Subcutaneous abdominal adipose tissue (tissue), 5 donors: ENCODE measurements at regions not wholly inside any gene's neighbourhood (a gene's known extent, or its start where the extent isn't known, plus 50 kb on each side); places are given as distances from the start of the nearest gene placed in this dataset.

Experiments used
- H3K27ac ChIP-seq: one replicate; pipeline ENCODE4 v1.7.0; 2013; ENCODE audit warnings: low read depth, mild to moderate bottlenecking, inconsistent platforms, low read length, moderate library complexity
- H3K27me3 ChIP-seq, 5 donors: one replicate each; pipeline ENCODE4 v1.7.0; 2013; ENCODE audit warnings: low read length in 5 of 5, inconsistent platforms in 1 of 5; ENCODE audit not compliant: control insufficient read depth in 5 of 5, insufficient read depth in 4 of 5
- H3K36me3 ChIP-seq, 5 donors: one replicate each; pipeline ENCODE4 v1.7.0; 2013; ENCODE audit warnings: low read length in 5 of 5; ENCODE audit not compliant: control insufficient read depth in 5 of 5, insufficient read depth in 5 of 5
- H3K4me1 ChIP-seq, 5 donors: one replicate each; pipeline ENCODE4 v1.7.0; 2013; ENCODE audit warnings: low read length in 5 of 5, mild to moderate bottlenecking in 3 of 5, moderate library complexity in 1 of 5; ENCODE audit not compliant: control insufficient read depth in 5 of 5, insufficient read depth in 5 of 5
- H3K4me3 ChIP-seq, 5 donors: one replicate each; pipeline ENCODE4 v1.7.0; 2013; ENCODE audit warnings: low read length in 5 of 5, low read depth in 1 of 5
- H3K9ac ChIP-seq, 5 donors: one replicate each; pipeline ENCODE4 v1.7.0; 2013; ENCODE audit warnings: low read length in 5 of 5, mild to moderate bottlenecking in 4 of 5, moderate library complexity in 3 of 5
- H3K9me3 ChIP-seq, 5 donors: one replicate each; pipeline ENCODE4 v1.7.0; 2013; ENCODE audit warnings: low read length in 5 of 5; ENCODE audit not compliant: control insufficient read depth in 5 of 5
- donor health status: healthy.
- donor health status: healthy.
- donor health status: healthy.
- donor health status: healthy.
- donor health status: healthy.

GRCh38 chr6:113495521-113495920 lies 361.6 kb upstream of the MARCKS start:
- Histone ChIP-seq H3K4me3 (no peak overlapping the region), H3K27ac (no peak overlapping the region)

DNA sequence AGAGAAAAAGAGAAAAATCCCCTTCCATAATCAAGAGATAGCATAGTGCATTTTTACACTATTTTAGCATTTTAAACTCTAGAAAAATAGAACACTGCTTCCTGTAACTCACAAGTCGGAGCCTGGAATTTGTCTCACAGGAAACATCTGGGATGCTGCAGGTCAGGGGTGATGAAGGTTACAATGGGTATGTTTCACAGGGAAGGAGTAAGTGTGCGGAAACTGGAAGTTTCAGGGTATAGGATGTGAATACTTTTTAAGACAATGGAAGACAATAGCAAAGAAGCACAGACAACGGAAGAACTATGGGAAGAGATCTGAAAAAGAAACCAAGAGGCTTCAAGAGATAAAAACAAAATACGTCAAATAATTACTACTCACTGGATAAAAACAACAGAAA lies 361.0 kb upstream of the MARCKS start:
- H3K4me1 ChIP-seq = no peaks in the 10 kb centered on the region
- H3K27ac ChIP-seq = no peak overlapping the region
- no peaks in the 10 kb centered on the region for H3K36me3 ChIP-seq
- H3K27me3 ChIP-seq = no peaks in the 10 kb centered on the region
- H3K4me3 ChIP-seq = no peak overlapping the region
- no peak overlapping the region for H3K9ac ChIP-seq
- no peaks in the 10 kb centered on the region for H3K9me3 ChIP-seq

More at GRCh38 chr6:113495521-113495920, 361.6 kb upstream of the MARCKS start:
- H3K4me1 ChIP-seq = no peaks in the 10 kb centered on the region
- no peaks in the 10 kb centered on the region for H3K27me3 ChIP-seq
- no peak overlapping the region for H3K9ac ChIP-seq
- no peaks in the 10 kb centered on the region for H3K9me3 ChIP-seq
- no peaks in the 10 kb centered on the region for H3K36me3 ChIP-seq

DNA sequence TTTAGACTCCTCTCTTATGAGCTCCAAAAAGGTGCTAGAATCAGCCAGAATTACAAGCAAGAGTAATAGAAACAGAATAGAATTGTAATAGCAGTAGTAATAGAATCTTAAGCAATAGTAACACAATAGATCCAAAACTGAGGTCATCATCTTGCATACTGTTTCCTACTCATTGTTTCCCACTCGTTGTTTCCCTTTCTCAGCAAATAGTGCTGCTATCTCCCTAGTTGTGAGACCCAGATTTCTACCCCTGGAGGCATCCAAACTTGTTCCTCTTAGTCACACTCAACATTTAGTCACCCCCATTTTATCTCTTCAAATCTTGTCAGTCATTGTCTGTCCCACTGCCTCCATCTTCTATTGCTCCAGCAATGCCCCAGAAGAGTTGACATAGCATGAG lies 356.9 kb upstream of the MARCKS start:
- H3K4me3 ChIP-seq = no peak overlapping the region
- no peaks in the 10 kb centered on the region for H3K9me3 ChIP-seq
- no peaks in the 10 kb centered on the region for H3K27me3 ChIP-seq
- H3K9ac ChIP-seq = no peak overlapping the region
- H3K36me3 ChIP-seq = no peaks in the 10 kb centered on the region
- no peak overlapping the region for H3K27ac ChIP-seq
- H3K4me1 ChIP-seq = no peaks in the 10 kb centered on the region

- no peak overlapping the region for H3K27ac ChIP-seq
- H3K9ac ChIP-seq = no peak overlapping the region
- no peaks in the 10 kb centered on the region for H3K36me3 ChIP-seq
- no peaks in the 10 kb centered on the region for H3K9me3 ChIP-seq
- no peaks in the 10 kb centered on the region for H3K27me3 ChIP-seq
- no peak overlapping the region for H3K4me3 ChIP-seq
- no peaks in the 10 kb centered on the region for H3K4me1 ChIP-seq
These were observed 352.0 kb upstream of the MARCKS start for GRCh38 chr6:113505084-113505699.

- no peak overlapping the region for H3K27ac ChIP-seq
- H3K4me1 ChIP-seq = no peaks in the 10 kb centered on the region
- no peaks in the 10 kb centered on the region for H3K27me3 ChIP-seq
- no peaks in the 10 kb centered on the region for H3K9me3 ChIP-seq
- no peaks in the 10 kb centered on the region for H3K36me3 ChIP-seq
- no peak overlapping the region for H3K9ac ChIP-seq
- H3K4me3 ChIP-seq = no peak overlapping the region
These were observed 348.9 kb upstream of the MARCKS start for GRCh38 chr6:113508249-113508648.

- no peak overlapping the region for H3K27ac ChIP-seq
- no peaks in the 10 kb centered on the region for H3K9me3 ChIP-seq
- H3K4me3 ChIP-seq = no peak overlapping the region
- no peaks in the 10 kb centered on the region for H3K27me3 ChIP-seq
- H3K4me1 ChIP-seq = no peaks in the 10 kb centered on the region
- H3K9ac ChIP-seq = no peak overlapping the region
- H3K36me3 ChIP-seq = no peaks in the 10 kb centered on the region
These were observed 346.0 kb upstream of the MARCKS start for GRCh38 chr6:113511100-113511499.

DNA sequence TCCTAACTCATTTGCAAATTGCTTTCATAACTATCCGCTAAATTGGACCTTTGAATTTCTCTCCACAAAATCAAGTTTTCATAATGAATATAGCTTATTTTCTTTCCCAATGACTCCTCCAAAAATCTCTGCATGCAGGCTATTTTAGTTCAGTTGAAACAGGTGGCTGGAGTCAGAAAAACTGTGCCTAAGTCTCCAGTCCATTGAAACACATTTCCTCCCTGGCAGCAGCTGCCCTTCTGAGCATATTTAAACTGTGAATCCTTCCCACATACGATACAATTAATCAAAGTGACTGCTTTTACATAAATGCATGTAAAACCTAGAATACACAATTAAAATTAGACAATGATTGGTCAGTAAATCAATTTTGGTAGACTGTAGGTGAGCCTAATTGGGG lies 344.6 kb upstream of the MARCKS start:
- no peaks in the 10 kb centered on the region for H3K36me3 ChIP-seq
- no peak overlapping the region for H3K9ac ChIP-seq
- no peak overlapping the region for H3K4me3 ChIP-seq
- no peak overlapping the region for H3K27ac ChIP-seq
- no peaks in the 10 kb centered on the region for H3K9me3 ChIP-seq
- no peaks in the 10 kb centered on the region for H3K4me1 ChIP-seq
- no peaks in the 10 kb centered on the region for H3K27me3 ChIP-seq

GRCh38 chr6:113513086-113513485 lies 344.1 kb upstream of the MARCKS start:
- no peaks in the 10 kb centered on the region for H3K36me3 ChIP-seq
- no peak overlapping the region for H3K27ac ChIP-seq
- no peaks in the 10 kb centered on the region for H3K27me3 ChIP-seq
- H3K9ac ChIP-seq = no peak overlapping the region
- no peaks in the 10 kb centered on the region for H3K4me1 ChIP-seq
- no peak overlapping the region for H3K4me3 ChIP-seq
- H3K9me3 ChIP-seq = no peaks in the 10 kb centered on the region

DNA sequence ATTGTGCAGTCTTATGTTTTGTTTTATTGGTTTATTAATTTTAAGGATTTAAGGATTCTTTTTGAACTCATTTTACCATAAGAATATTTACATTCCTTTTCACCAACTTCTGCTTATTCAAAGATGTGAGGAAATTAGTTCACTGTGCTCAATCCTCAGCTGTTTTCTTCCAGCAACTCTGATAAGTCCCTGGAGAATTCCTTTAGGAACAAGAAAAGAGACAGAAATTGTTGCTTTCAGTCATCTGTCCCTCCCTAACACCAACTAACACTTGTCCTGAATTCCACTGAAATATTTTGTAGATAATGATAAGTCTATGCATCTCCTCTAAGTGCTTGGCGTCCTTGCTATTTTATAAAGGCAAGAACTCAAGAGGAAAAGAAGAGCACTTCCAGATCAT lies 334.8 kb upstream of the MARCKS start:
- no peaks in the 10 kb centered on the region for H3K36me3 ChIP-seq
- no peak overlapping the region for H3K9ac ChIP-seq
- no peaks in the 10 kb centered on the region for H3K9me3 ChIP-seq
- H3K4me3 ChIP-seq = no peak overlapping the region
- no peaks in the 10 kb centered on the region for H3K27me3 ChIP-seq
- H3K4me1 ChIP-seq = peaks cover 0 to 4% (median 0%) of the 10 kb centered on the region in 5 donors
- H3K27ac ChIP-seq = no peak overlapping the region

DNA sequence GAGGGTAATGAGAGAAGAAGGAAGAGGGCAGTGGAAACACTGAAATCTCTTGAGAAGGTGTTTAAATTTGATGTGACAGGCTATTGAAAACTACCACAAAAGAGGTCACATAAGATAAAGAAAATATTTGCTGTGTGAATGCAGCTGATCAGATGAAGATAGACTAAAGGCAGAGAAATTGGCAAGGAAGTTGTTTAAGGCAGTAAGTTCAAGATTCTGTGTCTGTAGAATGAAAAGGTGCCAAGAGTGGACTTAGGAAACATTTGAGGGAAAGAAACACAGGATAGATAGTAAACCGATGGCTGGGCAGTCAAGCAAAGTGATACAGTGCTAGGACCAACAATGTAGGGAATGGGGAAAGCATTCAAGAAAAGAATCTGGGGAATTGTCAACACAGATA lies 332.3 kb upstream of the MARCKS start:
- no peak overlapping the region for H3K27ac ChIP-seq
- no peak overlapping the region for H3K9ac ChIP-seq
- H3K4me1 ChIP-seq = peaks cover 0 to 4% (median 0%) of the 10 kb centered on the region in 5 donors
- no peak overlapping the region for H3K4me3 ChIP-seq
- no peaks in the 10 kb centered on the region for H3K27me3 ChIP-seq
- no peaks in the 10 kb centered on the region for H3K9me3 ChIP-seq
- H3K36me3 ChIP-seq = no peaks in the 10 kb centered on the region

DNA sequence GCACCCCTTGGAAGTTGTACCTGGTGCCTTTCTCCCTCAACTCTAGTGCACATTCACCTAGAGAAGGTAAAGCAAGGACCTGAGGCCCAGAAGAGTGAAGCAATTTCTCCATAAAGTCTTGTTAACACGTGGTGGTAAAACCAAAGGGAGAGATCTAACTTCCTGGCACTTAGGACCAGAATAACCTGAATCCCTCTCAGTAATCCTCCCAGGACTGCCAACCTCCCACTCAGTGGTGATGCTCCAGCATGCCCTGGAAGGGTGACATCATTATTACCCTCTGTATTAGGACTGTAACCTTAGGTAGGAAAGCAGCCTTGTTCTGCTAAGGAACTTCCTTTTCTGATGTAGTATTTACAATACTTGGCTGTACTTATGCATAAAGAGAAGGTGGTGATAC lies 330.6 kb upstream of the MARCKS start:
- H3K27ac ChIP-seq = no peak overlapping the region
- no peaks in the 10 kb centered on the region for H3K36me3 ChIP-seq
- H3K4me1 ChIP-seq = peaks cover 0 to 4% (median 0%) of the 10 kb centered on the region in 5 donors
- no peak overlapping the region for H3K9ac ChIP-seq
- H3K9me3 ChIP-seq = no peaks in the 10 kb centered on the region
- H3K27me3 ChIP-seq = no peaks in the 10 kb centered on the region
- H3K4me3 ChIP-seq = no peak overlapping the region
